Spinal cord (tissue), 9 donors: ENCODE measurements at regions not wholly inside any gene's neighbourhood (a gene's known extent, or its start where the extent isn't known, plus 50 kb on each side); places are given as distances from the start of the nearest gene placed in this dataset.
"Not testable (repeated sequence)": the region's sequence is repeated elsewhere in the genome, so short reads cannot be mapped to it uniquely, and the experiment has no call there.

Source experiments
- DNase-seq, 6 donors: peaks; one replicate each; pipeline versions ENCODE4 v3.0.0 to v3.0.0-alpha.2; 2013 to 2015; ENCODE audit warnings: low spot score in 6 of 6, low read depth in 4 of 6
- H3K27ac ChIP-seq: one replicate; pipeline ENCODE4 v1.5.1; 2013; ENCODE audit warnings: low read depth, low read length, control low read depth
- H3K27me3 ChIP-seq: one replicate; pipeline ENCODE4 v1.6.1; 2013; ENCODE audit warnings: low read length; ENCODE audit not compliant: control insufficient read depth, insufficient read depth
- H3K36me3 ChIP-seq: one replicate; pipeline ENCODE4 v1.6.1; 2013; ENCODE audit warnings: low read length; ENCODE audit not compliant: control insufficient read depth, insufficient read depth
- H3K4me1 ChIP-seq: one replicate; pipeline ENCODE4 v1.6.1; 2013; ENCODE audit warnings: low read length; ENCODE audit not compliant: control insufficient read depth, insufficient read depth
- H3K4me3 ChIP-seq: one replicate; pipeline ENCODE4 v1.5.1; 2013; ENCODE audit warnings: low read depth, low read length, control low read depth
- H3K9me3 ChIP-seq: one replicate; pipeline ENCODE4 v1.6.1; 2013; ENCODE audit warnings: low read length; ENCODE audit not compliant: control insufficient read depth, insufficient read depth
- WGBS: methylation state at CpG from one replicate; pipeline ENCODE4 v1.1.5; 2013; ENCODE audit warnings: missing lambda C conversion rate; ENCODE audit not compliant: insufficient coverage; 5-methylcytosine and 5-hydroxymethylcytosine counted together
- donor health status: healthy.

- no CpG with 5 or more reads among the region's 2 CpGs for WGBS
- no peak for DNase-seq
- no peak overlapping the region for H3K27ac ChIP-seq
- H3K9me3 ChIP-seq = no peaks in the 10 kb centered on the region
- H3K4me1 ChIP-seq = peaks cover 13% of the 10 kb centered on the region
- no peak overlapping the region for H3K4me3 ChIP-seq
- no peaks in the 10 kb centered on the region for H3K27me3 ChIP-seq
- H3K36me3 ChIP-seq = no peaks in the 10 kb centered on the region
Measured at GRCh38 chr5:112549605-112550166, 130.6 kb upstream of the EPB41L4A start.

GRCh38 chr5:112551419-112552032, 132.4 kb upstream of the EPB41L4A start:
- H3K27me3 ChIP-seq = no peaks in the 10 kb centered on the region
- no peak overlapping the region for H3K4me3 ChIP-seq
- peak; percentile 74 to 96 (median 80) for DNase-seq
- H3K9me3 ChIP-seq = no peaks in the 10 kb centered on the region
- WGBS = no CpG with 5 or more reads among the region's 5 CpGs
- H3K4me1 ChIP-seq = peaks cover 22% of the 10 kb centered on the region
- H3K27ac ChIP-seq = peak overlapping the region; percentile 66
- no peaks in the 10 kb centered on the region for H3K36me3 ChIP-seq

GRCh38 chr5:112552216-112552615, 133.1 kb upstream of the EPB41L4A start:
- Histone ChIP-seq H3K36me3 (no peaks in the 10 kb centered on the region), H3K4me1 (peaks cover 22% of the 10 kb centered on the region), H3K4me3 (no peak overlapping the region), H3K27me3 (no peaks in the 10 kb centered on the region), H3K9me3 (no peaks in the 10 kb centered on the region), H3K27ac (peak overlapping the region; percentile 66)
- DNase-seq = no peak
- WGBS = 81% methylated on average over 2 of the region's 9 CpGs

- Histone ChIP-seq H3K27ac (peak overlapping the region; percentile 19), H3K4me3 (no peak overlapping the region), H3K36me3 (no peaks in the 10 kb centered on the region), H3K9me3 (no peaks in the 10 kb centered on the region), H3K27me3 (no peaks in the 10 kb centered on the region), H3K4me1 (peaks cover 22% of the 10 kb centered on the region)
- WGBS = 100% methylated on average over 2 of the region's 4 CpGs
- DNase-seq = no peak
Measured at GRCh38 chr5:112552791-112553190, 133.7 kb upstream of the EPB41L4A start.

- Histone ChIP-seq H3K4me3 (no peak overlapping the region), H3K27me3 (no peaks in the 10 kb centered on the region), H3K9me3 (no peaks in the 10 kb centered on the region), H3K4me1 (peaks cover 22% of the 10 kb centered on the region), H3K36me3 (no peaks in the 10 kb centered on the region), H3K27ac (peak overlapping the region; percentile 29)
- peak in 2 of 6 donors; percentile 64 to 91 for DNase-seq
- WGBS = 49% methylated on average over 8 of the region's 13 CpGs
Measured at GRCh38 chr5:112554101-112554977, 135.3 kb upstream of the EPB41L4A start.

- H3K27ac ChIP-seq = no peak overlapping the region
- 69% methylated on average over 2 of the region's 2 CpGs for WGBS
- H3K4me3 ChIP-seq = no peak overlapping the region
Measured at GRCh38 chr5:112555197-112555596, 136.1 kb upstream of the EPB41L4A start.

GRCh38 chr5:112555691-112556090, 136.6 kb upstream of the EPB41L4A start:
- Histone ChIP-seq H3K27ac (no peak overlapping the region), H3K4me3 (no peak overlapping the region), H3K36me3 (no peaks in the 10 kb centered on the region), H3K9me3 (no peaks in the 10 kb centered on the region), H3K27me3 (no peaks in the 10 kb centered on the region), H3K4me1 (peaks cover 22% of the 10 kb centered on the region)
- 67% methylated on average over 1 of the region's 3 CpGs for WGBS
- no peak for DNase-seq

More at GRCh38 chr5:112555197-112555596, 136.1 kb upstream of the EPB41L4A start:
- H3K9me3 ChIP-seq = no peaks in the 10 kb centered on the region
- H3K36me3 ChIP-seq = no peaks in the 10 kb centered on the region
- peaks cover 22% of the 10 kb centered on the region for H3K4me1 ChIP-seq
- no peaks in the 10 kb centered on the region for H3K27me3 ChIP-seq
- DNase-seq = no peak

- H3K9me3 ChIP-seq, H3K4me3 ChIP-seq, H3K27ac ChIP-seq, H3K27me3 ChIP-seq, H3K36me3 ChIP-seq, DNase-seq: not testable (repeated sequence)
- WGBS = 69% methylated on average over 2 of the region's 2 CpGs
- peaks cover 11% of the 10 kb centered on the region for H3K4me1 ChIP-seq
Measured at GRCh38 chr5:112559501-112559900, 140.4 kb upstream of the EPB41L4A start.

GRCh38 chr5:112560371-112560770, 141.3 kb upstream of the EPB41L4A start:
- 80% methylated on average over 1 of the region's 2 CpGs for WGBS
- Histone ChIP-seq H3K4me1 (peaks cover 2% of the 10 kb centered on the region), H3K27me3 (no peaks in the 10 kb centered on the region), H3K4me3 (no peak overlapping the region), H3K27ac (no peak overlapping the region), H3K36me3 (no peaks in the 10 kb centered on the region), H3K9me3 (peaks cover 10% of the 10 kb centered on the region)
- DNase-seq = peak in 1 of 6 donors; percentile 69
